Tibial nerve (tissue), 4 donors: ENCODE measurements at regions not wholly inside any gene's neighbourhood (a gene's known extent, or its start where the extent isn't known, plus 50 kb on each side); places are given as distances from the start of the nearest gene placed in this dataset.

ENCODE experiments used
- CTCF ChIP-seq, 5 experiments: fragments of 200-600 bp in 3 of 5; fragments of 450-650 bp in 2 of 5; sonication (generic) in 3 of 5; IDR thresholded peaks; one replicate each; pipeline ENCODE4 v1.5.1; 2016 to 2019; ENCODE audit warnings: antibody characterized with exemption in 5 of 5, mild to moderate bottlenecking in 3 of 5, moderate library complexity in 2 of 5
- EP300 ChIP-seq, 2 donors: sonication (generic); formaldehyde crosslinking; IDR thresholded peaks; one replicate each; pipeline ENCODE4 v1.6.1; 2017; ENCODE audit warnings: antibody characterized with exemption in 2 of 2, mild to moderate bottlenecking in 1 of 2

DNA sequence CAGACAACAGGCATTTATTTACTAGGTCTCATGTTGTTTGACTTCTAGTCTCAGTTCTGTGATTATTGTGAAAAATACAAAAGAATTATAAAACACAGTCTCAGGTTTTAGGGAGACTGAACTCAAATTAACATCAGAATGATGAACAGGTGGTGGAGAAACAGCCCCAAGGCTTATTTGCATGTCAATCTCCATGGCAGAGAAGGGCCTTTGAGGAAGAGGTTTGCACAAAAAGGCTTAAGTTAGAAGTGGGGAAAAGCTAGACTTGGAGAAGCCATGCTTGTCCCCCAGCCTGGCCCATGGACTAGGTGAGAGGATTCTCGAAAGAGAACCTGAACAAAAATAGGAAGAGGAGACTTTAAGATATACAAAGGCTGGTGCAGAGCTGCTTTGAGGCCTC lies 183.3 kb downstream of the EDN1 start:
- TF ChIP-seq EP300 (IDR thresholded peaks at IDR 0.05) (no peak), CTCF (IDR thresholded peaks at IDR 0.05) (no peak)
